GM23338 (cell line): ENCODE measurements at regions not wholly inside any gene's neighbourhood (a gene's known extent, or its start where the extent isn't known, plus 50 kb on each side); places are given as distances from the start of the nearest gene placed in this dataset.

Experiments
- ATAC-seq: fragments of 200-7000 bp; cut with Tn5 transposase; 3 replicates; pipeline ENCODE4 v1.9.1; 2020
- DNase-seq: peaks from one replicate; pipeline ENCODE4 v3.0.0-alpha.2; 2015; ENCODE audit warnings: low spot score
- H2AFZ ChIP-seq: fragments of 200-600 bp; sonication (generic); 2 replicates; pipeline ENCODE4 v1.8.0; 2016; ENCODE audit warnings: antibody characterized with exemption, mild to moderate bottlenecking, moderate library complexity
- H3F3A ChIP-seq: fragments of 200-600 bp; sonication (generic); replicated peaks from 2 replicates; pipeline ENCODE4 v1.8.0; 2017; ENCODE audit warnings: antibody characterized with exemption, mixed run types, low read depth
- H3K27ac ChIP-seq: fragments of 200-600 bp; sonication (generic); 2 replicates; pipeline ENCODE4 v1.6.1; 2016; ENCODE audit warnings: low read depth
- H3K27me3 ChIP-seq: fragments of 200-600 bp; sonication (generic); 2 replicates; pipeline ENCODE4 v1.8.0; 2016; ENCODE audit warnings: mild to moderate bottlenecking, mixed run types, moderate library complexity; ENCODE audit not compliant: insufficient read depth
- H3K36me3 ChIP-seq: fragments of 200-600 bp; sonication (generic); 2 replicates; pipeline ENCODE4 v1.8.0; 2016; ENCODE audit warnings: mild to moderate bottlenecking; ENCODE audit not compliant: insufficient read depth
- H3K4me1 ChIP-seq: fragments of 200-600 bp; sonication (generic); 2 replicates; pipeline ENCODE4 v1.8.0; 2016; ENCODE audit warnings: mild to moderate bottlenecking, moderate library complexity; ENCODE audit not compliant: insufficient read depth
- H3K4me2 ChIP-seq: fragments of 200-600 bp; sonication (generic); 2 replicates; pipeline ENCODE4 v1.7.1; 2017; ENCODE audit warnings: mixed run types
- H3K4me3 ChIP-seq: fragments of 200-600 bp; sonication (generic); 2 replicates; pipeline ENCODE4 v1.6.1; 2016; ENCODE audit warnings: mixed run types
- H3K79me2 ChIP-seq: fragments of 200-600 bp; sonication (generic); replicated peaks from 2 replicates; pipeline ENCODE4 v1.8.0; 2017; ENCODE audit warnings: mild to moderate bottlenecking; ENCODE audit not compliant: insufficient read depth
- H3K9me2 ChIP-seq: fragments of 200-600 bp; sonication (generic); 2 replicates; pipeline ENCODE4 v1.8.0; 2017; ENCODE audit not compliant: insufficient read depth
- H4K20me1 ChIP-seq: fragments of 200-600 bp; sonication (generic); replicated peaks from 2 replicates; pipeline ENCODE4 v1.8.0; 2017; ENCODE audit warnings: mild to moderate bottlenecking; ENCODE audit not compliant: insufficient read depth
- H3K27ac Mint-ChIP-seq: 2 replicates; pipeline ENCODE4 v1.8.0; 2020; ENCODE audit warnings: inconsistent platforms, mild to moderate bottlenecking, moderate library complexity, mixed read lengths
- H3K27me3 Mint-ChIP-seq: 3 replicates; pipeline ENCODE4 v1.8.0; 2022; ENCODE audit warnings: low read depth, mild to moderate bottlenecking, moderate library complexity, mixed read lengths, inconsistent platforms; ENCODE audit not compliant: insufficient read depth, poor library complexity
- H3K36me3 Mint-ChIP-seq: 3 replicates; pipeline ENCODE4 v1.8.0; 2021; ENCODE audit warnings: low read depth, mild to moderate bottlenecking, inconsistent platforms, moderate library complexity, mixed read lengths
- H3K4me1 Mint-ChIP-seq: 3 replicates; pipeline ENCODE4 v1.8.0; 2020; ENCODE audit warnings: mild to moderate bottlenecking, inconsistent platforms, mixed read lengths
- H3K4me3 Mint-ChIP-seq: 3 replicates; pipeline ENCODE4 v1.8.0; 2021; ENCODE audit warnings: moderate library complexity, mild to moderate bottlenecking, inconsistent platforms, mixed read lengths
- H3K9me3 Mint-ChIP-seq: 3 replicates; pipeline ENCODE4 v1.8.0; 2020; ENCODE audit warnings: moderate library complexity, mild to moderate bottlenecking, inconsistent platforms, mixed read lengths
- CREB1 ChIP-seq: fragments of 250-450 bp; sonication (Bioruptor Pico); IDR thresholded peaks from 2 replicates; pipeline ENCODE4 v1.5.0; 2020; ENCODE audit warnings: low read depth, mild to moderate bottlenecking, moderate library complexity
- CTCF ChIP-seq, 2 experiments: fragments of 200-600 bp in 1 of 2; sonication (generic) in 1 of 2; conservative IDR thresholded peaks; 2 replicates each; pipeline versions ENCODE4 v1.5.1 to v1.6.1; 2016 to 2017; ENCODE audit warnings: antibody characterized with exemption in 2 of 2, low read depth in 2 of 2, mild to moderate bottlenecking in 2 of 2, moderate library complexity in 1 of 2
- ETS1 ChIP-seq: IDR thresholded peaks from 2 replicates; pipeline ENCODE4 v1.6.1; 2016; ENCODE audit warnings: antibody characterized with exemption
- EZH2 ChIP-seq: fragments of 200-600 bp; sonication (generic); IDR thresholded peaks from one replicate; pipeline ENCODE4 v1.8.0; 2017; ENCODE audit warnings: antibody characterized with exemption, mild to moderate bottlenecking, low read depth; ENCODE audit not compliant: unreplicated experiment
- EZH2phosphoT487 ChIP-seq: fragments of 200-600 bp; sonication (generic); IDR thresholded peaks from one replicate; pipeline ENCODE4 v1.8.1; 2018; ENCODE audit warnings: antibody characterized with exemption; ENCODE audit not compliant: unreplicated experiment
- JUNB ChIP-seq: IDR thresholded peaks from one replicate; pipeline ENCODE4 v1.6.1; 2016; ENCODE audit warnings: antibody characterized with exemption; ENCODE audit not compliant: unreplicated experiment
- NANOG ChIP-seq: IDR thresholded peaks from 2 replicates; pipeline ENCODE4 v1.6.1; 2016; ENCODE audit warnings: antibody characterized with exemption, borderline replicate concordance
- POLR2AphosphoS5 ChIP-seq: IDR thresholded peaks from 2 replicates; pipeline ENCODE4 v1.6.1; 2016; ENCODE audit warnings: antibody characterized with exemption, low read depth
- REST ChIP-seq: IDR thresholded peaks from one replicate; pipeline ENCODE4 v1.6.1; 2018; ENCODE audit warnings: antibody characterized with exemption; ENCODE audit not compliant: unreplicated experiment
- STAT1 ChIP-seq: IDR thresholded peaks from one replicate; pipeline ENCODE4 v1.6.1; 2016; ENCODE audit warnings: antibody characterized with exemption; ENCODE audit not compliant: unreplicated experiment
- ZNF114 ChIP-seq: fragments of 250-450 bp; sonication (Bioruptor Pico); IDR thresholded peaks from 2 replicates; pipeline ENCODE4 v1.5.0; 2020; ENCODE audit warnings: mild to moderate bottlenecking, moderate library complexity
- ZNF331 ChIP-seq: fragments of 250-450 bp; sonication (Bioruptor Pico); IDR thresholded peaks from 2 replicates; pipeline ENCODE4 v1.5.0; 2020; ENCODE audit warnings: low read depth, mild to moderate bottlenecking, moderate library complexity
- ZNF462 ChIP-seq: fragments of 250-450 bp; sonication (Bioruptor Pico); IDR thresholded peaks from 2 replicates; pipeline ENCODE4 v1.5.0; 2020; ENCODE audit warnings: mild to moderate bottlenecking, moderate library complexity

GRCh38 chr2:8267048-8267447 is 414.8 kb upstream of the ID2 start:
- H3K36me3 ChIP-seq: no peaks in the 10 kb centered on the region
- no peaks in the 10 kb centered on the region for H4K20me1 ChIP-seq
- no peak overlapping the region for H3K4me2 ChIP-seq
- H3K4me1 ChIP-seq: peaks cover 6% of the 10 kb centered on the region; the same call in 1 of the 2 replicates
- Mint-ChIP-seq H3K27me3 (peaks cover 7% of the 10 kb centered on the region), H3K4me3 (no peak overlapping the region), H3K9me3 (no peaks in the 10 kb centered on the region), H3K4me1 (peaks cover 27% of the 10 kb centered on the region; the same call in 2 of the 3 replicates), H3K27ac (no peak overlapping the region), H3K36me3 (no peaks in the 10 kb centered on the region)
- H3K27ac ChIP-seq: no peak overlapping the region
- TF ChIP-seq POLR2AphosphoS5 (no peak), JUNB (no peak), ZNF462 (CRISPR knock-in tag) (no peak), CTCF (conservative IDR thresholded peaks at IDR 0.05; ENCODE audit: low read depth in 2 of 2) (no peak), ETS1 (no peak), NANOG (no peak), ZNF331 (CRISPR knock-in tag) (no peak), CREB1 (no peak), ZNF114 (CRISPR knock-in tag) (no peak), EZH2 (no peak), EZH2phosphoT487 (no peak), STAT1 (no peak), REST (no peak)
- peaks cover 24% of the 10 kb centered on the region for H3K9me2 ChIP-seq
- no peak overlapping the region for H3K4me3 ChIP-seq
- ATAC-seq (no peak), DNase-seq (no peak)
- H2AFZ ChIP-seq: no peak overlapping the region
- no peaks in the 10 kb centered on the region for H3K79me2 ChIP-seq
- no peaks in the 10 kb centered on the region for H3F3A ChIP-seq
- no peaks in the 10 kb centered on the region for H3K27me3 ChIP-seq
